PC-9 (cell line): ENCODE measurements at regions not wholly inside any gene's neighbourhood (a gene's known extent, or its start where the extent isn't known, plus 50 kb on each side); places are given as distances from the start of the nearest gene placed in this dataset.

ENCODE experiments used
- BruUV-seq: library from RNA; stranded (reverse); fragments of 400-500 nt; replicated peaks from 2 replicates; lab custom pipeline; 2021; lab: Mats Ljungman, UMichigan
- CTCF ChIA-PET: fragments of 300-600 bp; sonication (Branson Sonifier 250); formaldehyde crosslinking; loops from one replicate; lab custom pipeline; 2022; ENCODE audit warnings: antibody characterized with exemption; lab: Charles Lee
- POLR2A ChIA-PET: fragments of 300-600 bp; sonication (Branson Sonifier 250); formaldehyde crosslinking; loops from one replicate; lab custom pipeline; 2022; ENCODE audit warnings: antibody characterized with exemption; ENCODE audit not compliant: unreplicated experiment; lab: Charles Lee
- DNase-seq, 2 experiments: peaks; one replicate each; pipeline versions ENCODE4 v3.0.0 to v3.0.0-alpha.2; 2015 to 2022; ENCODE audit warnings: mixed read lengths in 1 of 2
- H2AFZ ChIP-seq: fragments of 200-600 bp; sonication (generic); 2 replicates; pipeline ENCODE4 v1.8.1; 2017; ENCODE audit warnings: antibody characterized with exemption
- H3F3A ChIP-seq: fragments of 200-600 bp; sonication (generic); 2 replicates; pipeline ENCODE4 v1.8.1; 2017; ENCODE audit warnings: antibody characterized with exemption, mild to moderate bottlenecking, low read depth; ENCODE audit not compliant: insufficient read depth
- H3K27ac ChIP-seq: fragments of 200-600 bp; sonication (generic); 2 replicates; pipeline ENCODE4 v1.6.1; 2016; ENCODE audit warnings: mixed run types
- H3K27me3 ChIP-seq: fragments of 200-600 bp; sonication (generic); 2 replicates; pipeline ENCODE4 v1.6.1; 2016; ENCODE audit warnings: low read depth, mixed run types; ENCODE audit not compliant: insufficient read depth
- H3K36me3 ChIP-seq: fragments of 200-600 bp; sonication (generic); 2 replicates; pipeline ENCODE4 v1.6.1; 2016; ENCODE audit warnings: low read depth, mixed run types
- H3K4me1 ChIP-seq: fragments of 200-600 bp; sonication (generic); replicated peaks from 2 replicates; pipeline ENCODE4 v1.6.1; 2016; ENCODE audit warnings: mixed run types; ENCODE audit not compliant: insufficient read depth
- H3K4me2 ChIP-seq: fragments of 200-600 bp; sonication (generic); 2 replicates; pipeline ENCODE4 v1.6.1; 2017; ENCODE audit warnings: mixed run types
- H3K4me3 ChIP-seq: fragments of 200-600 bp; sonication (generic); 2 replicates; pipeline ENCODE4 v1.6.1; 2016; ENCODE audit warnings: mixed run types
- H3K79me2 ChIP-seq: fragments of 200-600 bp; sonication (generic); 2 replicates; pipeline ENCODE4 v1.6.1; 2017; ENCODE audit warnings: low read depth, mixed run types
- H3K9me2 ChIP-seq: fragments of 200-600 bp; sonication (generic); 2 replicates; pipeline ENCODE4 v1.8.1; 2017; ENCODE audit warnings: mild to moderate bottlenecking; ENCODE audit not compliant: insufficient read depth
- H3K9me3 ChIP-seq: fragments of 200-600 bp; sonication (generic); 2 replicates; pipeline ENCODE4 v1.8.1; 2016; ENCODE audit warnings: low read depth; ENCODE audit not compliant: insufficient read depth
- H4K20me1 ChIP-seq: fragments of 200-600 bp; sonication (generic); 2 replicates; pipeline ENCODE4 v1.8.1; 2017; ENCODE audit not compliant: insufficient read depth
- CTCF ChIP-seq: fragments of 200-600 bp; sonication (generic); conservative IDR thresholded peaks from 2 replicates; pipeline ENCODE4 v1.6.1; 2017; ENCODE audit warnings: mixed run types, antibody characterized with exemption, mild to moderate bottlenecking, moderate library complexity
- EZH2 ChIP-seq: fragments of 200-600 bp; sonication (generic); IDR thresholded peaks from 2 replicates; pipeline ENCODE4 v1.8.0; 2017; ENCODE audit warnings: antibody characterized with exemption, low read depth
- intact Hi-C: fragments of 100-400 bp; cut with micrococcal nuclease; formaldehyde crosslinking; loops from one replicate; pipeline ENCODE4 v1.10.0; 2022; ENCODE audit not compliant: unreplicated experiment

- Histone ChIP-seq H4K20me1 (no peaks in the 10 kb centered on the region), H3K4me1 (no peaks in the 10 kb centered on the region), H3K27me3 (0 out of 2 replicates have a peak, but pooled peaks cover 5% of the 10 kb centered on the region), H3K9me3 (no peaks in the 10 kb centered on the region), H2AFZ (no peak overlapping the region), H3K9me2 (no peaks in the 10 kb centered on the region; the same call in 1 of the 2 replicates), H3K27ac (no peak overlapping the region), H3K4me3 (no peak overlapping the region), H3K36me3 (no peaks in the 10 kb centered on the region), H3F3A (no peaks in the 10 kb centered on the region), H3K79me2 (no peaks in the 10 kb centered on the region), H3K4me2 (no peak overlapping the region)
- DNase-seq, result no peak
- ChIA-PET CTCF (no interaction called here), POLR2A (no interaction called here)
- intact Hi-C loops, result no loop called here
- no peak for TF ChIP-seq CTCF
- TF ChIP-seq EZH2, result no peak
- BruUV-seq, result no TSS peak
These were observed 291.0 kb downstream of the CYRIA start for GRCh38 chr2:16374671-16375070.

- H3F3A ChIP-seq, result no peaks in the 10 kb centered on the region
- no peak for TF ChIP-seq CTCF
- TF ChIP-seq EZH2, result no peak
- CTCF ChIA-PET, result no interaction called here
These were observed 292.3 kb downstream of the CYRIA start for GRCh38 chr2:16373341-16373740.

GRCh38 chr2:16371751-16372150, 293.9 kb downstream of the CYRIA start:
- no peak for DNase-seq
- ChIA-PET CTCF (no interaction called here), POLR2A (no interaction called here)
- H3F3A ChIP-seq, result no peaks in the 10 kb centered on the region
- intact Hi-C loops, result no loop called here
- no peak overlapping the region for H2AFZ ChIP-seq
- BruUV-seq, result no TSS peak
- no peaks in the 10 kb centered on the region for H3K27me3 ChIP-seq
- H3K4me3 ChIP-seq, result no peak overlapping the region
- no peak overlapping the region for H3K27ac ChIP-seq
- no peak overlapping the region for H3K4me2 ChIP-seq
- no peaks in the 10 kb centered on the region for H4K20me1 ChIP-seq
- H3K9me3 ChIP-seq, result no peaks in the 10 kb centered on the region
- TF ChIP-seq CTCF (no peak), EZH2 (no peak)
- no peaks in the 10 kb centered on the region for H3K36me3 ChIP-seq
- no peaks in the 10 kb centered on the region for H3K79me2 ChIP-seq
- H3K9me2 ChIP-seq, result no peaks in the 10 kb centered on the region; the same call in 1 of the 2 replicates
- H3K4me1 ChIP-seq, result no peaks in the 10 kb centered on the region

More at GRCh38 chr2:16373341-16373740, 292.3 kb downstream of the CYRIA start:
- Histone ChIP-seq H3K9me3 (no peaks in the 10 kb centered on the region), H3K4me3 (no peak overlapping the region), H3K4me2 (no peak overlapping the region), H4K20me1 (no peaks in the 10 kb centered on the region), H3K79me2 (no peaks in the 10 kb centered on the region), H3K27me3 (no peaks in the 10 kb centered on the region), H2AFZ (no peak overlapping the region), H3K4me1 (no peaks in the 10 kb centered on the region), H3K9me2 (no peaks in the 10 kb centered on the region; the same call in 1 of the 2 replicates), H3K36me3 (no peaks in the 10 kb centered on the region), H3K27ac (no peak overlapping the region)
- intact Hi-C loops, result no loop called here
- no TSS peak for BruUV-seq
- no peak for DNase-seq
- POLR2A ChIA-PET, result no interaction called here
